ENCODE measurements at regions not wholly inside any gene's neighbourhood (a gene's known extent, or its start where the extent isn't known, plus 50 kb on each side); places are given as distances from the start of the nearest gene placed in this dataset.

DNA sequence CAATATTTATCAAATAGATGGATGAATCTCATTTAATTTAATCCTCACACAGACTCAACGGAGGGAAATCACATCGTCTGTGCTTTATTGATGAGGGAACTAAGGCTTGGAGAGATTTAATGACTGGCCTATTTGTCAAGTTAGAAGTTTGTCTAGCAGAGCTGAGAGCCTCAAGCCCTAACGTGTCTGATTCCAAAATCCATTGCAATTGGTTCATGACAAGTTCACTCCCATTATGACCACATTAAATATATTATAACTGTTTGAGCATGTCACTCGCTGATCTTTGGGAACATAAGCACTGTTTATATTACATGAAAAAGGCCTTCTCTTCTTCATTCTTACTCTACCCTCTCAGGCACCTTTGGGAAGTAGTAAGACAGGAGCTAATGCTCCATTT, 89.4 kb upstream of the SIRPA start:
- TF ChIP-seq, protein P1, sequence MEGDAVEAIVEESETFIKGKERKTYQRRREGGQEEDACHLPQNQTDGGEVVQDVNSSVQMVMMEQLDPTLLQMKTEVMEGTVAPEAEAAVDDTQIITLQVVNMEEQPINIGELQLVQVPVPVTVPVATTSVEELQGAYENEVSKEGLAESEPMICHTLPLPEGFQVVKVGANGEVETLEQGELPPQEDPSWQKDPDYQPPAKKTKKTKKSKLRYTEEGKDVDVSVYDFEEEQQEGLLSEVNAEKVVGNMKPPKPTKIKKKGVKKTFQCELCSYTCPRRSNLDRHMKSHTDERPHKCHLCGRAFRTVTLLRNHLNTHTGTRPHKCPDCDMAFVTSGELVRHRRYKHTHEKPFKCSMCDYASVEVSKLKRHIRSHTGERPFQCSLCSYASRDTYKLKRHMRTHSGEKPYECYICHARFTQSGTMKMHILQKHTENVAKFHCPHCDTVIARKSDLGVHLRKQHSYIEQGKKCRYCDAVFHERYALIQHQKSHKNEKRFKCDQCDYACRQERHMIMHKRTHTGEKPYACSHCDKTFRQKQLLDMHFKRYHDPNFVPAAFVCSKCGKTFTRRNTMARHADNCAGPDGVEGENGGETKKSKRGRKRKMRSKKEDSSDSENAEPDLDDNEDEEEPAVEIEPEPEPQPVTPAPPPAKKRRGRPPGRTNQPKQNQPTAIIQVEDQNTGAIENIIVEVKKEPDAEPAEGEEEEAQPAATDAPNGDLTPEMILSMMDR (IDR thresholded peaks at IDR 0.05): no peak
- TF ChIP-seq, protein P2, sequence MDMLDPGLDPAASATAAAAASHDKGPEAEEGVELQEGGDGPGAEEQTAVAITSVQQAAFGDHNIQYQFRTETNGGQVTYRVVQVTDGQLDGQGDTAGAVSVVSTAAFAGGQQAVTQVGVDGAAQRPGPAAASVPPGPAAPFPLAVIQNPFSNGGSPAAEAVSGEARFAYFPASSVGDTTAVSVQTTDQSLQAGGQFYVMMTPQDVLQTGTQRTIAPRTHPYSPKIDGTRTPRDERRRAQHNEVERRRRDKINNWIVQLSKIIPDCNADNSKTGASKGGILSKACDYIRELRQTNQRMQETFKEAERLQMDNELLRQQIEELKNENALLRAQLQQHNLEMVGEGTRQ (CRISPR knock-in tag; IDR thresholded peaks at IDR 0.05): no peak
- TF ChIP-seq GRHL2 (CRISPR knock-in tag; IDR thresholded peaks at IDR 0.05; ENCODE audit: insufficient replicate concordance, severe bottlenecking): no peak
- TF ChIP-seq PRRX2 (CRISPR knock-in tag; IDR thresholded peaks at IDR 0.05): no peak
- TF ChIP-seq, protein P3, sequence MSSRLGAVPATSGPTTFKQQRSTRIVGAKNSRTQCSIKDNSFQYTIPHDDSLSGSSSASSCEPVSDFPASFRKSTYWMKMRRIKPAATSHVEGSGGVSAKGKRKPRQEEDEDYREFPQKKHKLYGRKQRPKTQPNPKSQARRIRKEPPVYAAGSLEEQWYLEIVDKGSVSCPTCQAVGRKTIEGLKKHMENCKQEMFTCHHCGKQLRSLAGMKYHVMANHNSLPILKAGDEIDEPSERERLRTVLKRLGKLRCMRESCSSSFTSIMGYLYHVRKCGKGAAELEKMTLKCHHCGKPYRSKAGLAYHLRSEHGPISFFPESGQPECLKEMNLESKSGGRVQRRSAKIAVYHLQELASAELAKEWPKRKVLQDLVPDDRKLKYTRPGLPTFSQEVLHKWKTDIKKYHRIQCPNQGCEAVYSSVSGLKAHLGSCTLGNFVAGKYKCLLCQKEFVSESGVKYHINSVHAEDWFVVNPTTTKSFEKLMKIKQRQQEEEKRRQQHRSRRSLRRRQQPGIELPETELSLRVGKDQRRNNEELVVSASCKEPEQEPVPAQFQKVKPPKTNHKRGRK (CRISPR knock-in tag; IDR thresholded peaks at IDR 0.05; ENCODE audit: borderline replicate concordance): no peak
- TF ChIP-seq, protein P4, sequence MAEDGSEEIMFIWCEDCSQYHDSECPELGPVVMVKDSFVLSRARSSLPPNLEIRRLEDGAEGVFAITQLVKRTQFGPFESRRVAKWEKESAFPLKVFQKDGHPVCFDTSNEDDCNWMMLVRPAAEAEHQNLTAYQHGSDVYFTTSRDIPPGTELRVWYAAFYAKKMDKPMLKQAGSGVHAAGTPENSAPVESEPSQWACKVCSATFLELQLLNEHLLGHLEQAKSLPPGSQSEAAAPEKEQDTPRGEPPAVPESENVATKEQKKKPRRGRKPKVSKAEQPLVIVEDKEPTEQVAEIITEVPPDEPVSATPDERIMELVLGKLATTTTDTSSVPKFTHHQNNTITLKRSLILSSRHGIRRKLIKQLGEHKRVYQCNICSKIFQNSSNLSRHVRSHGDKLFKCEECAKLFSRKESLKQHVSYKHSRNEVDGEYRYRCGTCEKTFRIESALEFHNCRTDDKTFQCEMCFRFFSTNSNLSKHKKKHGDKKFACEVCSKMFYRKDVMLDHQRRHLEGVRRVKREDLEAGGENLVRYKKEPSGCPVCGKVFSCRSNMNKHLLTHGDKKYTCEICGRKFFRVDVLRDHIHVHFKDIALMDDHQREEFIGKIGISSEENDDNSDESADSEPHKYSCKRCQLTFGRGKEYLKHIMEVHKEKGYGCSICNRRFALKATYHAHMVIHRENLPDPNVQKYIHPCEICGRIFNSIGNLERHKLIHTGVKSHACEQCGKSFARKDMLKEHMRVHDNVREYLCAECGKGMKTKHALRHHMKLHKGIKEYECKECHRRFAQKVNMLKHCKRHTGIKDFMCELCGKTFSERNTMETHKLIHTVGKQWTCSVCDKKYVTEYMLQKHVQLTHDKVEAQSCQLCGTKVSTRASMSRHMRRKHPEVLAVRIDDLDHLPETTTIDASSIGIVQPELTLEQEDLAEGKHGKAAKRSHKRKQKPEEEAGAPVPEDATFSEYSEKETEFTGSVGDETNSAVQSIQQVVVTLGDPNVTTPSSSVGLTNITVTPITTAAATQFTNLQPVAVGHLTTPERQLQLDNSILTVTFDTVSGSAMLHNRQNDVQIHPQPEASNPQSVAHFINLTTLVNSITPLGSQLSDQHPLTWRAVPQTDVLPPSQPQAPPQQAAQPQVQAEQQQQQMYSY (CRISPR knock-in tag; IDR thresholded peaks at IDR 0.05): no peak
- no peak for TF ChIP-seq GTF2I (CRISPR knock-in tag; conservative IDR thresholded peaks at IDR 0.05)
- TF ChIP-seq CREM (CRISPR knock-in tag; IDR thresholded peaks at IDR 0.05): no peak
- TF ChIP-seq TCF7 (CRISPR knock-in tag; IDR thresholded peaks at IDR 0.05; ENCODE audit: low read depth): no peak
- TF ChIP-seq ESRRA (CRISPR knock-in tag; IDR thresholded peaks at IDR 0.05; ENCODE audit: borderline replicate concordance): no peak
- TF ChIP-seq, protein P5, sequence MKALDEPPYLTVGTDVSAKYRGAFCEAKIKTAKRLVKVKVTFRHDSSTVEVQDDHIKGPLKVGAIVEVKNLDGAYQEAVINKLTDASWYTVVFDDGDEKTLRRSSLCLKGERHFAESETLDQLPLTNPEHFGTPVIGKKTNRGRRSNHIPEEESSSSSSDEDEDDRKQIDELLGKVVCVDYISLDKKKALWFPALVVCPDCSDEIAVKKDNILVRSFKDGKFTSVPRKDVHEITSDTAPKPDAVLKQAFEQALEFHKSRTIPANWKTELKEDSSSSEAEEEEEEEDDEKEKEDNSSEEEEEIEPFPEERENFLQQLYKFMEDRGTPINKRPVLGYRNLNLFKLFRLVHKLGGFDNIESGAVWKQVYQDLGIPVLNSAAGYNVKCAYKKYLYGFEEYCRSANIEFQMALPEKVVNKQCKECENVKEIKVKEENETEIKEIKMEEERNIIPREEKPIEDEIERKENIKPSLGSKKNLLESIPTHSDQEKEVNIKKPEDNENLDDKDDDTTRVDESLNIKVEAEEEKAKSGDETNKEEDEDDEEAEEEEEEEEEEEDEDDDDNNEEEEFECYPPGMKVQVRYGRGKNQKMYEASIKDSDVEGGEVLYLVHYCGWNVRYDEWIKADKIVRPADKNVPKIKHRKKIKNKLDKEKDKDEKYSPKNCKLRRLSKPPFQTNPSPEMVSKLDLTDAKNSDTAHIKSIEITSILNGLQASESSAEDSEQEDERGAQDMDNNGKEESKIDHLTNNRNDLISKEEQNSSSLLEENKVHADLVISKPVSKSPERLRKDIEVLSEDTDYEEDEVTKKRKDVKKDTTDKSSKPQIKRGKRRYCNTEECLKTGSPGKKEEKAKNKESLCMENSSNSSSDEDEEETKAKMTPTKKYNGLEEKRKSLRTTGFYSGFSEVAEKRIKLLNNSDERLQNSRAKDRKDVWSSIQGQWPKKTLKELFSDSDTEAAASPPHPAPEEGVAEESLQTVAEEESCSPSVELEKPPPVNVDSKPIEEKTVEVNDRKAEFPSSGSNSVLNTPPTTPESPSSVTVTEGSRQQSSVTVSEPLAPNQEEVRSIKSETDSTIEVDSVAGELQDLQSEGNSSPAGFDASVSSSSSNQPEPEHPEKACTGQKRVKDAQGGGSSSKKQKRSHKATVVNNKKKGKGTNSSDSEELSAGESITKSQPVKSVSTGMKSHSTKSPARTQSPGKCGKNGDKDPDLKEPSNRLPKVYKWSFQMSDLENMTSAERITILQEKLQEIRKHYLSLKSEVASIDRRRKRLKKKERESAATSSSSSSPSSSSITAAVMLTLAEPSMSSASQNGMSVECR (CRISPR knock-in tag; IDR thresholded peaks at IDR 0.05; ENCODE audit: borderline replicate concordance): no peak
- no peak for TF ChIP-seq GABPB1 (CRISPR knock-in tag; IDR thresholded peaks at IDR 0.05)
- TF ChIP-seq SP1 (CRISPR knock-in tag; conservative IDR thresholded peaks at IDR 0.05): no peak

Measured in WTC11 (cell line).